SK-N-SH (cell line): ENCODE measurements at regions not wholly inside any gene's neighbourhood (a gene's known extent, or its start where the extent isn't known, plus 50 kb on each side); places are given as distances from the start of the nearest gene placed in this dataset.
A peak's percentile ranks its signal among the peaks of the same experiment; 100 is the strongest.

Experiments
- CTCF ChIA-PET: fragments of 300-600, 350-600 bp; formaldehyde crosslinking; extraction: SDS; loops from one replicate; lab custom pipeline; 2021; lab: Yijun Ruan, JAX
- POLR2A ChIA-PET: fragments of 350-600 bp; sonication (Branson Sonifier 250); formaldehyde crosslinking; extraction: SDS; loops from one replicate; lab custom pipeline; 2020; ENCODE audit warnings: antibody characterized with exemption, inconsistent platforms; lab: Yijun Ruan, JAX
- DNase-seq: peaks from one replicate; pipeline ENCODE4 v3.0.0; 2012
- H2AFZ ChIP-seq: fragments of 200-600 bp; sonication (generic); 2 replicates; pipeline ENCODE4 v1.8.1; 2016; ENCODE audit warnings: antibody characterized with exemption, mild to moderate bottlenecking, low read depth
- H3F3A ChIP-seq: fragments of 200-600 bp; sonication (generic); replicated peaks from 2 replicates; pipeline ENCODE3; 2016; ENCODE audit warnings: antibody characterized with exemption, mild to moderate bottlenecking; ENCODE audit not compliant: insufficient read depth
- H3K27ac ChIP-seq, 2 experiments: fragments of 200-500 bp in 1 of 2; fragments of 200-600 bp in 1 of 2; sonication (Bioruptor generic) in 1 of 2; sonication (generic), shearing (Covaris generic) in 1 of 2; 2 replicates each; pipeline versions ENCODE4 v1.5.1 to v1.6.1; 2014 to 2016; ENCODE audit warnings: low read depth in 2 of 2, inconsistent platforms in 1 of 2, low read length in 1 of 2, mild to moderate bottlenecking in 1 of 2, mixed read lengths in 1 of 2
- H3K27me3 ChIP-seq: fragments of 200-600 bp; sonication (generic), shearing (Covaris generic); 2 replicates; pipeline ENCODE4 v1.6.1; 2016; ENCODE audit warnings: mixed run types; ENCODE audit not compliant: insufficient read depth
- H3K36me3 ChIP-seq, 2 experiments: fragments of 200-500 bp in 1 of 2; fragments of 200-600 bp in 1 of 2; sonication (Bioruptor generic) in 1 of 2; sonication (generic) in 1 of 2; replicated peaks in 1 of 2; 2 replicates each; pipeline versions ENCODE3 to v1.5.1; 2014 to 2016; ENCODE audit warnings: low read length in 1 of 2, mild to moderate bottlenecking in 1 of 2; ENCODE audit not compliant: insufficient read depth in 2 of 2, control insufficient read depth in 1 of 2
- H3K4me1 ChIP-seq, 2 experiments: fragments of 200-500 bp in 1 of 2; fragments of 200-600 bp in 1 of 2; sonication (Bioruptor generic) in 1 of 2; sonication (generic), shearing (Covaris generic) in 1 of 2; 2 replicates each; pipeline versions ENCODE4 v1.5.1 to v1.6.1; 2014 to 2016; ENCODE audit warnings: low read depth in 1 of 2, low read length in 1 of 2, mixed run types in 1 of 2; ENCODE audit not compliant: insufficient read depth in 2 of 2, control insufficient read depth in 1 of 2
- H3K4me2 ChIP-seq: fragments of 200-600 bp; sonication (generic), shearing (Covaris generic); 2 replicates; pipeline ENCODE4 v1.6.1; 2017; ENCODE audit warnings: mixed run types
- H3K4me3 ChIP-seq, 2 experiments: fragments of 200-500 bp in 1 of 2; fragments of 200-600 bp in 1 of 2; sonication (Bioruptor generic) in 1 of 2; sonication (generic), shearing (Covaris generic) in 1 of 2; 2 replicates each; pipeline versions ENCODE4 v1.5.1 to v1.8.1; 2014 to 2016; ENCODE audit warnings: low read depth in 2 of 2, inconsistent platforms in 1 of 2, low read length in 1 of 2, mild to moderate bottlenecking in 1 of 2, mixed read lengths in 1 of 2, moderate library complexity in 1 of 2
- H3K79me2 ChIP-seq: fragments of 200-600 bp; sonication (generic); 2 replicates; pipeline ENCODE4 v1.8.1; 2017; ENCODE audit warnings: mild to moderate bottlenecking; ENCODE audit not compliant: insufficient read depth
- H3K9ac ChIP-seq: fragments of 200-600 bp; sonication (generic); 2 replicates; pipeline ENCODE4 v1.6.1; 2017; ENCODE audit warnings: mixed run types
- H3K9me2 ChIP-seq: fragments of 200-600 bp; sonication (generic); 2 replicates; pipeline ENCODE4 v1.6.1; 2017; ENCODE audit warnings: mixed run types
- H3K9me3 ChIP-seq: fragments of 200-600 bp; sonication (generic); 2 replicates; pipeline ENCODE4 v1.6.1; 2017; ENCODE audit warnings: mixed run types, mild to moderate bottlenecking, moderate library complexity
- H4K20me1 ChIP-seq: fragments of 200-600 bp; sonication (generic); 2 replicates; pipeline ENCODE4 v1.6.1; 2017; ENCODE audit warnings: mild to moderate bottlenecking, mixed run types; ENCODE audit not compliant: insufficient read depth
- ELF1 ChIP-seq: IDR thresholded peaks from 2 replicates; pipeline ENCODE4 v1.4.0; 2012
- EP300 ChIP-seq, 2 experiments: IDR thresholded peaks; 2 replicates each; pipeline versions ENCODE4 v1.4.0 to v1.6.1; 2012; ENCODE audit warnings: borderline replicate concordance in 1 of 2, low read depth in 1 of 2, low read length in 1 of 2
- FOXM1 ChIP-seq: IDR thresholded peaks from 2 replicates; pipeline ENCODE4 v1.4.0; 2012; ENCODE audit warnings: low read depth, mild to moderate bottlenecking
- GATA2 ChIP-seq: sonication (generic); formaldehyde crosslinking; IDR thresholded peaks from 2 replicates; pipeline ENCODE4 v1.5.0; 2020; ENCODE audit warnings: mild to moderate bottlenecking, missing genetic modification reagents
- JUND ChIP-seq: IDR thresholded peaks from 2 replicates; pipeline ENCODE4 v1.4.0; 2012
- MXI1 ChIP-seq: IDR thresholded peaks from 2 replicates; pipeline ENCODE4 v1.6.1; 2012; ENCODE audit warnings: mild to moderate bottlenecking, low read depth, low read length, improper control_type of control experiment
- NRF1 ChIP-seq: IDR thresholded peaks from 2 replicates; pipeline ENCODE4 v1.6.1; 2012; ENCODE audit warnings: low read depth, mild to moderate bottlenecking, low read length
- PBX3 ChIP-seq: IDR thresholded peaks from 2 replicates; pipeline ENCODE4; 2012
- POLR2AphosphoS5 ChIP-seq: IDR thresholded peaks from 2 replicates; pipeline ENCODE4 v1.6.1; 2012; ENCODE audit warnings: low read depth, low read length
- RAD21 ChIP-seq: IDR thresholded peaks from 2 replicates; pipeline ENCODE4 v1.6.1; 2012; ENCODE audit warnings: mild to moderate bottlenecking, low read length
- RCOR1 ChIP-seq: fragments of 150-350 bp; IDR thresholded peaks from 2 replicates; pipeline ENCODE4 v1.6.1; 2017; ENCODE audit warnings: antibody characterized with exemption, low read length
- REST ChIP-seq: IDR thresholded peaks from 2 replicates; pipeline ENCODE4 v1.6.1; 2012; ENCODE audit warnings: mild to moderate bottlenecking, low read depth, low read length, moderate library complexity
- RXRA ChIP-seq: IDR thresholded peaks from 2 replicates; pipeline ENCODE4 v1.4.0; 2012; ENCODE audit warnings: low read depth, mild to moderate bottlenecking, borderline replicate concordance
- TAF1 ChIP-seq: IDR thresholded peaks from 2 replicates; pipeline ENCODE4 v1.6.1; 2012; ENCODE audit warnings: low read depth, mild to moderate bottlenecking, low read length, moderate library complexity, borderline replicate concordance
- TCF12 ChIP-seq: IDR thresholded peaks from 2 replicates; pipeline ENCODE4 v1.4.0; 2012
- USF1 ChIP-seq: IDR thresholded peaks from 2 replicates; pipeline ENCODE4 v1.4.0; 2012; ENCODE audit warnings: low read depth, borderline replicate concordance
- USF2 ChIP-seq: fragments of 150-350 bp; IDR thresholded peaks from 2 replicates; pipeline ENCODE4 v1.6.1; 2017; ENCODE audit warnings: antibody characterized with exemption, low read length, low read depth, borderline replicate concordance
- WGBS: methylation state at CpG from one replicate; pipeline ENCODE4 v1.1.6; 2017; ENCODE audit warnings: low lambda C conversion rate; 5-methylcytosine and 5-hydroxymethylcytosine counted together

GRCh38 chr16:54389836-54390494, 103.4 kb upstream of the IRX3 start:
- no peaks in the 10 kb centered on the region for H4K20me1 ChIP-seq
- H3K9ac ChIP-seq: no peak overlapping the region
- no peak overlapping the region for H2AFZ ChIP-seq
- ChIA-PET POLR2A (no interaction called here), CTCF (no interaction called here)
- WGBS: 53% methylated on average over 8 of the region's 8 CpGs
- peaks cover 6% of the 10 kb centered on the region for H3F3A ChIP-seq
- TF ChIP-seq TCF12: peak; percentile 71
- TF ChIP-seq FOXM1: no peak
- no peak for TF ChIP-seq RXRA
- TF ChIP-seq ELF1: no peak
- TF ChIP-seq JUND: peak; percentile 46
- TF ChIP-seq RCOR1: no peak
- no peak for TF ChIP-seq GATA2
- 0 out of 4 replicates have a peak, but pooled peaks of 1 of the 2 experiments have one; percentile 14 for TF ChIP-seq EP300 (IDR thresholded peaks at IDR 0.05; ENCODE audit: borderline replicate concordance in 1 of 2, low read depth in 1 of 2, low read length in 1 of 2)
- no peak for TF ChIP-seq REST
- TF ChIP-seq RAD21: no peak
- no peak for TF ChIP-seq NRF1
- TF ChIP-seq USF2: no peak
- no peak for TF ChIP-seq MXI1
- TF ChIP-seq TAF1: no peak
- no peak for TF ChIP-seq POLR2AphosphoS5
- peak; percentile 65 for TF ChIP-seq PBX3
- TF ChIP-seq USF1: no peak
- no peak overlapping the region for H3K4me2 ChIP-seq
- no peaks in the 10 kb centered on the region for H3K36me3 ChIP-seq
- no peak for DNase-seq
- no peaks in the 10 kb centered on the region for H3K9me3 ChIP-seq
- H3K4me3 ChIP-seq: no peak overlapping the region
- H3K27me3 ChIP-seq: no peaks in the 10 kb centered on the region
- no peak overlapping the region for H3K27ac ChIP-seq
- H3K79me2 ChIP-seq: no peaks in the 10 kb centered on the region
- no peaks in the 10 kb centered on the region for H3K9me2 ChIP-seq
- H3K4me1 ChIP-seq: peaks cover 0 to 9% of the 10 kb centered on the region in 2 experiments; a peak in 1 of 4 replicates
